GM12892 (cell line): ENCODE measurements at regions not wholly inside any gene's neighbourhood (a gene's known extent, or its start where the extent isn't known, plus 50 kb on each side); places are given as distances from the start of the nearest gene placed in this dataset.

Source experiments
- POLR2A ChIP-seq: IDR thresholded peaks from 2 replicates; pipeline ENCODE4 v1.6.1; 2011; ENCODE audit warnings: low read depth, low read length, control low read depth
- POLR2AphosphoS5 ChIP-seq: IDR thresholded peaks from 2 replicates; pipeline ENCODE4 v1.6.1; 2011; ENCODE audit warnings: low read depth, low read length, control low read depth
- TAF1 ChIP-seq: IDR thresholded peaks from 2 replicates; pipeline ENCODE4 v1.6.1; 2011; ENCODE audit warnings: low read depth, mild to moderate bottlenecking, control low read depth, low read length, borderline replicate concordance

- no peak for TF ChIP-seq POLR2A
- TF ChIP-seq POLR2AphosphoS5: no peak
- no peak for TF ChIP-seq TAF1
These were observed 118.5 kb downstream of the MYCN start for GRCh38 chr2:16058747-16059358.
